ENCODE measurements at regions not wholly inside any gene's neighbourhood (a gene's known extent, or its start where the extent isn't known, plus 50 kb on each side); places are given as distances from the start of the nearest gene placed in this dataset.
"Not testable (repeated sequence)": the region's sequence is repeated elsewhere in the genome, so short reads cannot be mapped to it uniquely, and the experiment has no call there.

DNA sequence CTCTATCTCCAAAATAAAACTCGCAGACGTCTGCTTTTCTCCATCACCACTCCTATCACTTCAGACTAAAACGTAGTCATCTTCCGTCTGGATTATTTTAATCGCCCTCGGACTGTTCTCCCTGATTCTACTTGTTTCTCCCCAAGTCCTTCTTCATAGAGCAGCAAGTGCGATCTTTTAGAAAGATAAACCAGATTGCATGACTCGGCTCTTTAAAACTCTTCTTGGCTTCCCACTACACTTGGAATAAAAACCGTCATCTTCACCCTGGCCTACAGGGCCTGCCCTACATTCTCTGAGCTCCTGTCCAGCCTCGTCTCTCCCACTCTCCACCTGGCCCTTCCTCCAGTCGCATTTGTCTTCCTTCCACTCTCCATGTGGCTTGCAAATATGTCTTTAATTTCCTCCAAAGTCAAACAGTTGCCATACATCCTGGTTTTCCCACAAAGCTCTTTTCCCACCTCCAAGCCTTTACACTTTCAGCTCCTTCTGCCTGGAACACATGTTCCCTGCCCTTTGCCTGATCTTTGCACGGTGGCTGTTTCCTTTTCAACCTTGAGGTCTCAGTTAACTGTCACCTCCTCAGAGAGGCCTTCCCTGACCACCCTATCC is 70.5 kb upstream of the DHX40 start:
- no peak for DNase-seq (ENCODE audit: low read depth in 2 of 2)

- no peak for DNase-seq (ENCODE audit: low read depth in 2 of 2)
These were observed 69.2 kb upstream of the DHX40 start for GRCh38 chr17:59496178-59496577.

DNA sequence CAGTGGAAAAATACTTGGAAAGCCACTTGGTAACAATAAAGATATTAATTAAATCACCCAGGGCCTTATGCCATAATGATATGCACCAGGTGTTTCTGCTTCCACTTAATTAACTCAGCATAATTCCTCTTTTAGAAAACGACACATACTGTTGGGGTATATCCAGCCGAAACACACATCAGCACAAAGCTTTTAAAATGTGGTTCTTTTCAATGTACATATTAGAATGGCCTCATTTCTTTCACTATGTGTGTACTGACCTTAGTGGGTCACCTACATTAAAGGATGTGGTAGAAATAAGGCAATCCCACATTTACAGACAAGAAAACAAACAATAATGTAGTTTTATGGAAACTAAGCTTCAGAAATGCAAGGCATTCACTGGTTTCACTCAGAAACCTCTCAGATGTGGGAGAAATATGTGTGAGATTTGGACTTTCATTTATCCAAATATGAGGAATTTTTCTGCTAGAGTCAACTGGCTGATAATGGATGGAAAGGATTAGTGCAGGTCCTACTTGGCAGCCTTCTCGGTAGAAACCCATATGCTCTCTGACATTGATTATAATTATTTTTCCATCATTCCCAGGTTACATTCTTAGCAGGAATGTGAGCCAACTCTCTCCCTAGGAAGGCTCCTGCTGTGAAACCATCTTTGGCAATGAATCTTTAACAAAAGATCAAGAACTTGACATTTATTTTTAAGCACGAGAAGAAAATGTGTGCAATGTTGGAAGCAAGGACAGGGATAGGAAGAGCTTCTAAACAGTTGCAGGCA is 66.7 kb upstream of the DHX40 start:
- no peak for DNase-seq (ENCODE audit: low read depth in 2 of 2)

DNA sequence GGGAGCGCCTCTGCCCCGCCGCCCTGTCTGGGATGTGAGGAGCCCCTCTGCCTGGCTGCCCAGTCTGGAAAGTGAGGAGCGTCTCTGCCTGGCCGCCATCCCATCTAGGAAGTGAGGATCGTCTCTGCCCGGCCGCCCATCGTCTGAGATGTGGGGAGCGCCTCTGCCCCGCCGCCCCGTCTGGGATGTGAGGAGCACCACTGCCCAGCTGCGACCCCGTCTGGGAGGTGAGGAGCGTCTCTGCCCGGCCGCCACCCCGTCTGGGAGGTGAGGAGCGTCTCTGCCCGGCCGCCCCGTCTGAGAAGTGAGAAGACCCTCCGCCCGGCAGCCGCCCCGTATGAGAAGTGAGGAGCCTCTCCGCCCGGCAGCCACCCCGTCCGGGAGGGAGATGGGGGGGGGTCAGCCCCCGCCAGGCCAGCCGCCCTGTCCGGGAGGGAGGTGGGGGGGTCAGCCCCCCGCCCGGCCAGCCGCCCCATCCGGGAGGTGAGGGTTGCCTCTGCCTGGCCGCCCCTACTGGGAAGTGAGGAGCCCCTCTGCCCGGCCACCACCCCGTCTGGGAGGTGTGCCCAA is 65.2 kb upstream of the DHX40 start:
- not testable (repeated sequence) for DNase-seq (ENCODE audit: low read depth in 2 of 2)

- DNase-seq (ENCODE audit: low read depth in 2 of 2), result no peak
These were observed 63.7 kb upstream of the DHX40 start for GRCh38 chr17:59501690-59502089.

GRCh38 chr17:59502800-59503199 is 62.6 kb upstream of the DHX40 start:
- no peak for DNase-seq (ENCODE audit: low read depth in 2 of 2)

- no peak for DNase-seq (ENCODE audit: low read depth in 2 of 2)
These were observed 61.9 kb upstream of the DHX40 start for GRCh38 chr17:59503500-59503899.

DNA sequence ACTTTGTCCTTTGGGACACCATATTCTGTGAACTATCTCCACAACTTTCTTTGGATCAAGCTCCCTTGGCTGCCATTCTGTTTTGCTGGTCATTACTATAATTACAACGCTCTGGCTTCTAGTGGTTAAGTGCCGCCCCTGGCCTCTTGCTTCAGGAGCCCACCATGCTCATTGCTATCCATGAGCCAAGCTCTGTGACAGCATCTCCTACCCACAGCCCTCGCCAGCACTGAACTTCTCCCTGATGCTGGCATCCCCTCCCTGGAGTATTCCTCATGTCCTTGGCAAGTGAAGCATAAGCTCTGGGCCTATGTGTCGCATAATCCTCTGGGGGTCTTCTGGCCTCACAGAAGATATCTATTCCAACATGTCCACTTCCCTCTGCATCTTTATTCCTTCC is 60.6 kb upstream of the DHX40 start:
- no peak for DNase-seq (ENCODE audit: low read depth in 2 of 2)

DNA sequence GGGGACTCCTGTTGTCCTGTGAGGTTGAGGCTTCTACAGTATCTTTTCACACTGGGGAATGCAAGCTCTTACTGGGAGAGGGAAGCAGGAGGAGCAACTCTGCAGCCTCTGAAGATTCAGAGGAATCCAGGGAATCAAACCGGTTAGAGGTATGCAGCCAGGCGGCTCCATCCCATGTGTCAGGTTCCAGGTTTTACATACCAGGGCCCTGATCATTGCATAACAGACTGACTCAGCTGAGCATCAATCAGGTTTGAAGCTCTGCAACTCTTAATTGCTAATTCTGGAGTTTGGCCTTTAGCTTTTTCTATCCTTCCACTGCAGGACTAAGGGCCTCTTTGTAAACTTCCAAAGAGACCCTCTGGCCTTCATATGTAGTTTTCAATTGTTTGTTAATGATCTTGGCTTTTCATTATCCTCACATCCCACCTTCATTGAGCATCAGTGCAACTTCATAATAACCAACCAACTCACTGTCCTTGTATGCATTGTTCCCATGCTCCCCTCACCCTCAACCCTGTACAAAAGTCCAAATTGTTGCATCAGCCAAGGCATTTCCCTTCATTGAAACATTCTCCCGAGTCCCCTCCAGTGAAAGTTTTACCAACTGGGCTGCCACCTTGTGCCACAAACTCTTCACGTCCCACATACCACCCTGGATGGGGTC is 59.7 kb upstream of the DHX40 start:
- no peak for DNase-seq (ENCODE audit: low read depth in 2 of 2)

GRCh38 chr17:59506894-59507726 is 58.3 kb upstream of the DHX40 start:
- DNase-seq (ENCODE audit: low read depth in 2 of 2), result peak in 1 of 2 donors; percentile 72

DNA sequence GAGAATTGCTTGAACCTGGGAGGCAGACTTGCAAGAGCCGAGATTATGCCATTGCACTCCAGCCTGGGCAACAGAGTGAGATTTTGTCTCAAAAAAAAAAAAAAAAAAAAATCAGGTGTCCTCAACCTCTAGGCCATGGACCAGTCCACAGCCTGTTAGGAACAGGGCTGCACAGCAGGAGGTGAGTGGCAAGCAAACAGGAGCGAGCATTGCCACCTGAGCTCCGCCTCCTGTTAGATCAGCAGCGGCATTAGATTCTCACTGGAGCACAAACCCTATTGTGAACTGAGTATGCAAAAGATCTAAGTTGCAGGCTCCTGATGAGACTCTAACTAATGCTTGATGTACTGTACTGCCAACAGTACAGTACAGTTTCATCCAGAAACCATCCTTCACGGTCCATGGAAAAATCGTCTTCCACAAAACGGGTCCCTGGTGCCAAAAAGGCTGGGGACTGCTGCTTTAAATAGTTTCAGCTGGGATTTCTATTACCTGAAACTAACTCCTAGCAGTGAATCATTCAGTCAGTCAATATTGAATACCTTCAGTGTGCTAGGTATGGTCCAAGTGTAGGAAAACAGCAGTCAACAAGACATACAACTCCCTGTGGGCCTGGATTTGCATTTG is 56.3 kb upstream of the DHX40 start:
- DNase-seq (ENCODE audit: low read depth in 2 of 2), result no peak

- DNase-seq (ENCODE audit: low read depth in 2 of 2), result no peak
These were observed 54.8 kb upstream of the DHX40 start for GRCh38 chr17:59510611-59511010.

GRCh38 chr17:59511726-59512125 is 53.7 kb upstream of the DHX40 start:
- no peak for DNase-seq (ENCODE audit: low read depth in 2 of 2)

DNA sequence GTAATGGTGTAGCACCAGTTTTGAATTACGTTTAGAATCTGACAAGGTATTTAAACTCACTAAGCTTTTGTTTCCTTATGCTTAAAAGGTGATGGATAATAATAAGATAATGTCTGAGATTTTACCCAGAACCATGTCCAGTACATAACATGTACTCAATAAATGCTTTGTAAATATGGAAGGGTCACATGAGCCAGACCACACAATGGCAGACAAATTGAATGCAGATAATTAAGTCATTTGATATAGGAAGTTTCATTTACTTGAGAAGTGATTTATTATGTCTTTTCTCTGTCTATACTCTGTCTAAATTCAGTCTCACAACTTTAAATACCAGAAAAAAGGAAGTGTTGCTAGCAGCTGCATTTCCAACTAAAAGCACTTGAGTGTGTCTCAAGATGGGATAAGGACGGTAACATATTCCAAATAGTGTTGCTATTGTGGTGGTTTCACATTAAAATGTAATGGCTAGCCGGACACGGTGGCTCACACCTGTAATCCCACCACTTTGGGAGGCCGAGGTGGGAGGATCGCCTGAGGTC is 52.5 kb upstream of the DHX40 start:
- no peak for DNase-seq (ENCODE audit: low read depth in 2 of 2)

GRCh38 chr17:59513934-59514841 is 51.2 kb upstream of the DHX40 start:
- DNase-seq (ENCODE audit: low read depth in 2 of 2), result peak; percentile 42 to 82
